ENCODE measurements at regions not wholly inside any gene's neighbourhood (a gene's known extent, or its start where the extent isn't known, plus 50 kb on each side); places are given as distances from the start of the nearest gene placed in this dataset.

GRCh38 chr15:92565351-92566125 is 90.0 kb downstream of the FAM174B start:
- no peak overlapping the region for H3K27ac Mint-ChIP-seq
- H3K4me3 Mint-ChIP-seq, result no peak overlapping the region
- H3K4me1 Mint-ChIP-seq, result no peaks in the 10 kb centered on the region
- no peaks in the 10 kb centered on the region for H3K36me3 Mint-ChIP-seq
- no peak for ATAC-seq
- no peaks in the 10 kb centered on the region for H3K9me3 Mint-ChIP-seq
- DNase-seq (ENCODE audit: low spot score in 2 of 2), result peak in 1 of 2 donors; percentile 30

- H3K4me3 Mint-ChIP-seq, result no peak overlapping the region
- ATAC-seq (no peak), DNase-seq (ENCODE audit: low spot score in 2 of 2) (no peak)
Observed at GRCh38 chr15:92561754-92562153, 93.8 kb downstream of the FAM174B start.

GRCh38 chr15:92553317-92553716 is 102.3 kb downstream of the FAM174B start:
- H3K36me3 Mint-ChIP-seq, result no peaks in the 10 kb centered on the region
- no peaks in the 10 kb centered on the region for H3K4me1 Mint-ChIP-seq
- no peaks in the 10 kb centered on the region for H3K9me3 Mint-ChIP-seq
- no peak overlapping the region for H3K4me3 Mint-ChIP-seq
- no peak for ATAC-seq
- H3K27ac Mint-ChIP-seq, result no peak overlapping the region
- DNase-seq (ENCODE audit: low spot score in 2 of 2), result no peak

More at GRCh38 chr15:92561754-92562153, 93.8 kb downstream of the FAM174B start:
- Mint-ChIP-seq H3K27ac (no peak overlapping the region), H3K36me3 (no peaks in the 10 kb centered on the region), H3K9me3 (no peaks in the 10 kb centered on the region), H3K4me1 (no peaks in the 10 kb centered on the region)

- no peaks in the 10 kb centered on the region for H3K36me3 Mint-ChIP-seq
- no peak overlapping the region for H3K27ac Mint-ChIP-seq
- H3K9me3 Mint-ChIP-seq, result peaks cover 3% of the 10 kb centered on the region
- ATAC-seq, result no peak
- H3K4me1 Mint-ChIP-seq, result no peaks in the 10 kb centered on the region
- DNase-seq (ENCODE audit: low spot score in 2 of 2), result no peak
- no peak overlapping the region for H3K4me3 Mint-ChIP-seq
Observed at GRCh38 chr15:92545996-92546395, 109.6 kb downstream of the FAM174B start.

- H3K9me3 Mint-ChIP-seq, result peaks cover 3% of the 10 kb centered on the region
- no peaks in the 10 kb centered on the region for H3K36me3 Mint-ChIP-seq
- no peak overlapping the region for H3K27ac Mint-ChIP-seq
- no peak for DNase-seq (ENCODE audit: low spot score in 2 of 2)
- ATAC-seq, result no peak
- H3K4me3 Mint-ChIP-seq, result no peak overlapping the region
- no peaks in the 10 kb centered on the region for H3K4me1 Mint-ChIP-seq
Observed at GRCh38 chr15:92541291-92542200, 114.0 kb downstream of the FAM174B start.

GRCh38 chr15:92538115-92538514 is 117.5 kb downstream of the FAM174B start:
- H3K36me3 Mint-ChIP-seq, result no peaks in the 10 kb centered on the region
- H3K27ac Mint-ChIP-seq, result no peak overlapping the region
- DNase-seq (ENCODE audit: low spot score in 2 of 2), result no peak
- H3K4me3 Mint-ChIP-seq, result no peak overlapping the region
- ATAC-seq, result no peak
- H3K9me3 Mint-ChIP-seq, result peaks cover 8% of the 10 kb centered on the region
- no peaks in the 10 kb centered on the region for H3K4me1 Mint-ChIP-seq

GRCh38 chr15:92533298-92533697 is 122.3 kb downstream of the FAM174B start:
- Mint-ChIP-seq H3K4me3 (no peak overlapping the region), H3K4me1 (no peaks in the 10 kb centered on the region), H3K27ac (no peak overlapping the region), H3K36me3 (no peaks in the 10 kb centered on the region), H3K9me3 (peaks cover 8% of the 10 kb centered on the region)
- no peak for ATAC-seq
- DNase-seq (ENCODE audit: low spot score in 2 of 2), result no peak

- no peaks in the 10 kb centered on the region for H3K4me1 Mint-ChIP-seq
- no peak for ATAC-seq
- H3K36me3 Mint-ChIP-seq, result no peaks in the 10 kb centered on the region
Observed at GRCh38 chr15:92531406-92531805, 124.2 kb downstream of the FAM174B start.

GRCh38 chr15:92528736-92529135 is 126.8 kb downstream of the FAM174B start:
- Mint-ChIP-seq H3K4me3 (no peak overlapping the region), H3K27ac (no peak overlapping the region), H3K36me3 (no peaks in the 10 kb centered on the region), H3K4me1 (no peaks in the 10 kb centered on the region), H3K9me3 (no peaks in the 10 kb centered on the region)
- ATAC-seq (no peak), DNase-seq (ENCODE audit: low spot score in 2 of 2) (no peak)

More at GRCh38 chr15:92531406-92531805, 124.2 kb downstream of the FAM174B start:
- peaks cover 8% of the 10 kb centered on the region for H3K9me3 Mint-ChIP-seq
- no peak for DNase-seq (ENCODE audit: low spot score in 2 of 2)
- H3K4me3 Mint-ChIP-seq, result no peak overlapping the region
- no peak overlapping the region for H3K27ac Mint-ChIP-seq

- Mint-ChIP-seq H3K27ac (no peak overlapping the region), H3K36me3 (no peaks in the 10 kb centered on the region), H3K9me3 (no peaks in the 10 kb centered on the region), H3K4me3 (no peak overlapping the region), H3K4me1 (no peaks in the 10 kb centered on the region)
- ATAC-seq, result no peak
- DNase-seq (ENCODE audit: low spot score in 2 of 2), result no peak
Observed at GRCh38 chr15:92527197-92527596, 128.4 kb downstream of the FAM174B start.

GRCh38 chr15:92525758-92526245 is 129.8 kb downstream of the FAM174B start:
- ATAC-seq (no peak), DNase-seq (ENCODE audit: low spot score in 2 of 2) (no peak)
- Mint-ChIP-seq H3K4me1 (no peaks in the 10 kb centered on the region), H3K4me3 (no peak overlapping the region), H3K9me3 (no peaks in the 10 kb centered on the region), H3K36me3 (no peaks in the 10 kb centered on the region), H3K27ac (no peak overlapping the region)

GRCh38 chr15:92524874-92525565 is 130.6 kb downstream of the FAM174B start:
- ATAC-seq (no peak), DNase-seq (ENCODE audit: low spot score in 2 of 2) (no peak)
- Mint-ChIP-seq H3K9me3 (no peaks in the 10 kb centered on the region), H3K4me1 (no peaks in the 10 kb centered on the region), H3K36me3 (no peaks in the 10 kb centered on the region), H3K4me3 (no peak overlapping the region), H3K27ac (no peak overlapping the region)

GRCh38 chr15:92524161-92524560 is 130.5 kb downstream of the ST8SIA2 start:
- DNase-seq (ENCODE audit: low spot score in 2 of 2), result no peak

GRCh38 chr15:92523176-92523575 is 129.5 kb downstream of the ST8SIA2 start:
- ATAC-seq, result no peak
- H3K36me3 Mint-ChIP-seq, result no peaks in the 10 kb centered on the region
- no peaks in the 10 kb centered on the region for H3K4me1 Mint-ChIP-seq
- no peaks in the 10 kb centered on the region for H3K9me3 Mint-ChIP-seq
- H3K27ac Mint-ChIP-seq, result no peak overlapping the region
- DNase-seq (ENCODE audit: low spot score in 2 of 2), result no peak
- H3K4me3 Mint-ChIP-seq, result no peak overlapping the region

More at GRCh38 chr15:92524161-92524560, 130.5 kb downstream of the ST8SIA2 start:
- no peak overlapping the region for H3K4me3 Mint-ChIP-seq
- no peak for ATAC-seq
- H3K36me3 Mint-ChIP-seq, result no peaks in the 10 kb centered on the region
- H3K27ac Mint-ChIP-seq, result no peak overlapping the region
- no peaks in the 10 kb centered on the region for H3K4me1 Mint-ChIP-seq
- no peaks in the 10 kb centered on the region for H3K9me3 Mint-ChIP-seq

- no peaks in the 10 kb centered on the region for H3K36me3 Mint-ChIP-seq
Observed at GRCh38 chr15:92521624-92522008, 127.9 kb downstream of the ST8SIA2 start.

More at GRCh38 chr15:92521624-92522008, 127.9 kb downstream of the ST8SIA2 start:
- no peak overlapping the region for H3K4me3 Mint-ChIP-seq
- no peaks in the 10 kb centered on the region for H3K9me3 Mint-ChIP-seq
- H3K27ac Mint-ChIP-seq, result no peak overlapping the region
- ATAC-seq (peak; percentile 70), DNase-seq (ENCODE audit: low spot score in 2 of 2) (peak in 1 of 2 donors; percentile 62)
- no peaks in the 10 kb centered on the region for H3K4me1 Mint-ChIP-seq

Measured in stimulated activated effector memory CD8-positive, alpha-beta T cell treated with anti-CD3 and anti-CD28 coated beads, Interleukin-12 subunit alpha, Interleukin-12 subunit beta, amount 100 ng/mL, for 72 hours (primary cell).